Amygdala (tissue), 56 donors: ENCODE measurements at regions not wholly inside any gene's neighbourhood (a gene's known extent, or its start where the extent isn't known, plus 50 kb on each side); places are given as distances from the start of the nearest gene placed in this dataset.

Source experiments
- DNase-seq, 56 donors: peaks; one replicate each; lab custom pipeline; 2025; lab: John Stamatoyannopoulos, UW

- no peak for DNase-seq
Observed at GRCh38 chr16:79411357-79411756, 189.2 kb downstream of the MAF start.

GRCh38 chr16:79409978-79410377 lies 190.6 kb downstream of the MAF start:
- no peak for DNase-seq

GRCh38 chr16:79408355-79408754 lies 192.2 kb downstream of the MAF start:
- DNase-seq: no peak

GRCh38 chr16:79407461-79408135 lies 192.9 kb downstream of the MAF start:
- no peak for DNase-seq

- DNase-seq: no peak
Observed at GRCh38 chr16:79407005-79407404, 193.5 kb downstream of the MAF start.

- no peak for DNase-seq
Observed at GRCh38 chr16:79404571-79404970, 196.0 kb downstream of the MAF start.

GRCh38 chr16:79403534-79403933 lies 197.0 kb downstream of the MAF start:
- DNase-seq: no peak

GRCh38 chr16:79402920-79403319 lies 197.6 kb downstream of the MAF start:
- no peak for DNase-seq

GRCh38 chr16:79402356-79402755 lies 198.2 kb downstream of the MAF start:
- no peak for DNase-seq

GRCh38 chr16:79401782-79402181 lies 198.8 kb downstream of the MAF start:
- no peak for DNase-seq

GRCh38 chr16:79401157-79401556 lies 199.4 kb downstream of the MAF start:
- no peak for DNase-seq

GRCh38 chr16:79400462-79401149 lies 199.9 kb downstream of the MAF start:
- no peak for DNase-seq

GRCh38 chr16:79395591-79395990 lies 204.9 kb downstream of the MAF start:
- peak in 1 of 56 donors; percentile 9 for DNase-seq

GRCh38 chr16:79394206-79394605 lies 206.3 kb downstream of the MAF start:
- no peak for DNase-seq

GRCh38 chr16:79393564-79393963 lies 207.0 kb downstream of the MAF start:
- DNase-seq: no peak

- DNase-seq: peak in 1 of 56 donors; percentile 14
Observed at GRCh38 chr16:79393127-79393526, 207.4 kb downstream of the MAF start.

- no peak for DNase-seq
Observed at GRCh38 chr16:79392081-79392480, 208.5 kb downstream of the MAF start.

- DNase-seq: no peak
Observed at GRCh38 chr16:79391395-79391794, 209.1 kb downstream of the MAF start.

- DNase-seq: no peak
Observed at GRCh38 chr16:79390481-79391051, 210.0 kb downstream of the MAF start.

GRCh38 chr16:79388396-79388795 lies 212.1 kb downstream of the MAF start:
- no peak for DNase-seq

GRCh38 chr16:79386299-79386698 lies 214.2 kb downstream of the MAF start:
- no peak for DNase-seq

GRCh38 chr16:79381603-79382042 lies 218.9 kb downstream of the MAF start:
- DNase-seq: peak in 6 of 56 donors; percentile 3 to 25 (median 8)
